Suprapubic skin (tissue), 4 donors: ENCODE measurements at regions not wholly inside any gene's neighbourhood (a gene's known extent, or its start where the extent isn't known, plus 50 kb on each side); places are given as distances from the start of the nearest gene placed in this dataset.

Experiments
- DNase-seq, 2 donors: peaks; one replicate each; pipeline ENCODE4 v3.0.0-alpha.2; 2019; ENCODE audit warnings: low spot score in 2 of 2
- H3K27ac ChIP-seq: fragments of 200-600 bp; sonication (generic); one replicate; pipeline ENCODE4 v1.5.1; 2019
- H3K27me3 ChIP-seq: fragments of 200-600 bp; sonication (generic); one replicate; pipeline ENCODE4 v1.5.1; 2019
- H3K36me3 ChIP-seq: fragments of 200-600 bp; sonication (generic); one replicate; pipeline ENCODE4 v1.5.1; 2019
- H3K4me1 ChIP-seq: fragments of 200-600 bp; sonication (generic); one replicate; pipeline ENCODE4 v1.5.1; 2019
- H3K4me3 ChIP-seq: fragments of 200-600 bp; sonication (generic); one replicate; pipeline ENCODE4 v1.5.1; 2019; ENCODE audit warnings: mild to moderate bottlenecking
- H3K9me3 ChIP-seq: fragments of 200-600 bp; sonication (generic); one replicate; pipeline ENCODE4 v1.5.1; 2019
- EP300 ChIP-seq: sonication (generic); formaldehyde crosslinking; IDR thresholded peaks from one replicate; pipeline ENCODE4 v1.6.1; 2017; ENCODE audit warnings: antibody characterized with exemption
- POLR2A ChIP-seq, 2 donors: fragments of 450-650 bp; IDR thresholded peaks; one replicate each; pipeline ENCODE4 v1.6.1; 2017; ENCODE audit warnings: antibody characterized with exemption in 2 of 2, mild to moderate bottlenecking in 2 of 2, moderate library complexity in 2 of 2
- POLR2AphosphoS5 ChIP-seq, 3 donors: sonication (generic); formaldehyde crosslinking; IDR thresholded peaks; one replicate each; pipeline ENCODE4 v1.6.1; 2017; ENCODE audit warnings: antibody characterized with exemption in 3 of 3
- WGBS: methylation state at CpG from one replicate; pipeline ENCODE4 v1.1.5; 2018; 5-methylcytosine and 5-hydroxymethylcytosine counted together
- TF ChIP-seq, protein P1 (sequence below), 2 donors: fragments of 200-600 bp in 1 of 2; fragments of 450-650 bp in 1 of 2; sonication (generic) in 1 of 2; IDR thresholded peaks; one replicate each; pipeline ENCODE4 v1.5.1; 2016 to 2019; ENCODE audit warnings: antibody characterized with exemption in 2 of 2, mild to moderate bottlenecking in 1 of 2, moderate library complexity in 1 of 2

- TF ChIP-seq POLR2AphosphoS5 (IDR thresholded peaks at IDR 0.05) (no peak), EP300 (no peak), POLR2A (IDR thresholded peaks at IDR 0.05) (no peak)
- TF ChIP-seq, protein P1, sequence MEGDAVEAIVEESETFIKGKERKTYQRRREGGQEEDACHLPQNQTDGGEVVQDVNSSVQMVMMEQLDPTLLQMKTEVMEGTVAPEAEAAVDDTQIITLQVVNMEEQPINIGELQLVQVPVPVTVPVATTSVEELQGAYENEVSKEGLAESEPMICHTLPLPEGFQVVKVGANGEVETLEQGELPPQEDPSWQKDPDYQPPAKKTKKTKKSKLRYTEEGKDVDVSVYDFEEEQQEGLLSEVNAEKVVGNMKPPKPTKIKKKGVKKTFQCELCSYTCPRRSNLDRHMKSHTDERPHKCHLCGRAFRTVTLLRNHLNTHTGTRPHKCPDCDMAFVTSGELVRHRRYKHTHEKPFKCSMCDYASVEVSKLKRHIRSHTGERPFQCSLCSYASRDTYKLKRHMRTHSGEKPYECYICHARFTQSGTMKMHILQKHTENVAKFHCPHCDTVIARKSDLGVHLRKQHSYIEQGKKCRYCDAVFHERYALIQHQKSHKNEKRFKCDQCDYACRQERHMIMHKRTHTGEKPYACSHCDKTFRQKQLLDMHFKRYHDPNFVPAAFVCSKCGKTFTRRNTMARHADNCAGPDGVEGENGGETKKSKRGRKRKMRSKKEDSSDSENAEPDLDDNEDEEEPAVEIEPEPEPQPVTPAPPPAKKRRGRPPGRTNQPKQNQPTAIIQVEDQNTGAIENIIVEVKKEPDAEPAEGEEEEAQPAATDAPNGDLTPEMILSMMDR (IDR thresholded peaks at IDR 0.05): no peak
- DNase-seq: no peak
- Histone ChIP-seq H3K4me3 (no peak overlapping the region), H3K36me3 (no peaks in the 10 kb centered on the region), H3K9me3 (no peaks in the 10 kb centered on the region), H3K27me3 (no peaks in the 10 kb centered on the region), H3K4me1 (no peaks in the 10 kb centered on the region), H3K27ac (no peak overlapping the region)
- WGBS: 81% methylated on average over 1 of the region's 1 CpG
Measured at GRCh38 chr6:48757661-48758060, 646.7 kb upstream of the PTCHD4 start.

GRCh38 chr6:48755315-48755714 is 644.3 kb upstream of the PTCHD4 start:
- no peak for DNase-seq
- no peak overlapping the region for H3K27ac ChIP-seq
- WGBS: 66% methylated on average over 3 of the region's 3 CpGs
- H3K36me3 ChIP-seq: no peaks in the 10 kb centered on the region
- no peaks in the 10 kb centered on the region for H3K9me3 ChIP-seq
- TF ChIP-seq, protein P1 (IDR thresholded peaks at IDR 0.05): no peak
- TF ChIP-seq POLR2AphosphoS5 (IDR thresholded peaks at IDR 0.05) (no peak), POLR2A (IDR thresholded peaks at IDR 0.05) (no peak), EP300 (no peak)
- no peaks in the 10 kb centered on the region for H3K27me3 ChIP-seq
- H3K4me3 ChIP-seq: no peak overlapping the region
- H3K4me1 ChIP-seq: no peaks in the 10 kb centered on the region

GRCh38 chr6:48754641-48755040 is 643.6 kb upstream of the PTCHD4 start:
- Histone ChIP-seq H3K4me1 (no peaks in the 10 kb centered on the region), H3K27ac (no peak overlapping the region), H3K36me3 (no peaks in the 10 kb centered on the region), H3K9me3 (no peaks in the 10 kb centered on the region), H3K4me3 (no peak overlapping the region), H3K27me3 (no peaks in the 10 kb centered on the region)
- TF ChIP-seq EP300: no peak
- no peak for TF ChIP-seq POLR2A (IDR thresholded peaks at IDR 0.05)
- TF ChIP-seq POLR2AphosphoS5 (IDR thresholded peaks at IDR 0.05): no peak
- TF ChIP-seq, protein P1 (IDR thresholded peaks at IDR 0.05): no peak
- DNase-seq: no peak
- WGBS: 30% methylated on average over 3 of the region's 3 CpGs

GRCh38 chr6:48750861-48751260 is 639.9 kb upstream of the PTCHD4 start:
- no peaks in the 10 kb centered on the region for H3K36me3 ChIP-seq
- no peak overlapping the region for H3K27ac ChIP-seq
- H3K4me1 ChIP-seq: no peaks in the 10 kb centered on the region
- no peak overlapping the region for H3K4me3 ChIP-seq
- no peaks in the 10 kb centered on the region for H3K27me3 ChIP-seq
- no peak for TF ChIP-seq POLR2A (IDR thresholded peaks at IDR 0.05)
- TF ChIP-seq, protein P1 (IDR thresholded peaks at IDR 0.05): no peak
- no peak for TF ChIP-seq EP300
- no peak for TF ChIP-seq POLR2AphosphoS5 (IDR thresholded peaks at IDR 0.05)
- no peaks in the 10 kb centered on the region for H3K9me3 ChIP-seq
- no peak for DNase-seq
- 71% methylated on average over 2 of the region's 2 CpGs for WGBS

GRCh38 chr6:48747471-48747870 is 636.5 kb upstream of the PTCHD4 start:
- H3K36me3 ChIP-seq: no peaks in the 10 kb centered on the region
- DNase-seq: no peak
- no peak overlapping the region for H3K27ac ChIP-seq
- no peak for TF ChIP-seq EP300
- TF ChIP-seq POLR2A (IDR thresholded peaks at IDR 0.05): no peak
- TF ChIP-seq, protein P1 (IDR thresholded peaks at IDR 0.05): no peak
- TF ChIP-seq POLR2AphosphoS5 (IDR thresholded peaks at IDR 0.05): no peak
- H3K4me3 ChIP-seq: no peak overlapping the region
- no peaks in the 10 kb centered on the region for H3K27me3 ChIP-seq
- H3K9me3 ChIP-seq: no peaks in the 10 kb centered on the region
- H3K4me1 ChIP-seq: no peaks in the 10 kb centered on the region
